PC-9 (cell line): ENCODE measurements at regions not wholly inside any gene's neighbourhood (a gene's known extent, or its start where the extent isn't known, plus 50 kb on each side); places are given as distances from the start of the nearest gene placed in this dataset.

ENCODE experiments used
- EZH2 ChIP-seq: fragments of 200-600 bp; sonication (generic); IDR thresholded peaks from 2 replicates; pipeline ENCODE4 v1.8.0; 2017; ENCODE audit warnings: antibody characterized with exemption, low read depth
- TF ChIP-seq, protein P1 (sequence below): fragments of 200-600 bp; sonication (generic); conservative IDR thresholded peaks from 2 replicates; pipeline ENCODE4 v1.6.1; 2017; ENCODE audit warnings: mixed run types, antibody characterized with exemption, mild to moderate bottlenecking, moderate library complexity

DNA sequence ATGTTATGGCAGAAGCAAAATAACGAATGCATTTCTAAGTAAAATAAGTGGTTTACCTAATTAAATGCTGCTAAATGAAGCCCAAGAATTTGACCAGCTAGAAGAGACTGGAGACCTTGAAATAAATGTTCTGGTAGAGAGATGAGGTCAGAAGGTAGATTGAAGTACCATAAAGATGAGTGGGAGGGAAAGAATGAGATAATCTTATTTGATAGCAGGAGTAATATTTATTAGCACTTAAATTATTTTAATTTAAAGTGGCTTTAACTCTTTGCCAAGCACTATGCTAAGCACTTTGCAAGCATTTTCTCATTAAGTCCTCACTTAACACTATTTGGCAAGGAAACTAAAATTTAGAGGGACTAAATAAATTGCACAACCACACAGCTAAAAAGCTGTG is 314.9 kb upstream of the CCDC54 start:
- TF ChIP-seq, protein P1, sequence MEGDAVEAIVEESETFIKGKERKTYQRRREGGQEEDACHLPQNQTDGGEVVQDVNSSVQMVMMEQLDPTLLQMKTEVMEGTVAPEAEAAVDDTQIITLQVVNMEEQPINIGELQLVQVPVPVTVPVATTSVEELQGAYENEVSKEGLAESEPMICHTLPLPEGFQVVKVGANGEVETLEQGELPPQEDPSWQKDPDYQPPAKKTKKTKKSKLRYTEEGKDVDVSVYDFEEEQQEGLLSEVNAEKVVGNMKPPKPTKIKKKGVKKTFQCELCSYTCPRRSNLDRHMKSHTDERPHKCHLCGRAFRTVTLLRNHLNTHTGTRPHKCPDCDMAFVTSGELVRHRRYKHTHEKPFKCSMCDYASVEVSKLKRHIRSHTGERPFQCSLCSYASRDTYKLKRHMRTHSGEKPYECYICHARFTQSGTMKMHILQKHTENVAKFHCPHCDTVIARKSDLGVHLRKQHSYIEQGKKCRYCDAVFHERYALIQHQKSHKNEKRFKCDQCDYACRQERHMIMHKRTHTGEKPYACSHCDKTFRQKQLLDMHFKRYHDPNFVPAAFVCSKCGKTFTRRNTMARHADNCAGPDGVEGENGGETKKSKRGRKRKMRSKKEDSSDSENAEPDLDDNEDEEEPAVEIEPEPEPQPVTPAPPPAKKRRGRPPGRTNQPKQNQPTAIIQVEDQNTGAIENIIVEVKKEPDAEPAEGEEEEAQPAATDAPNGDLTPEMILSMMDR = no peak
- TF ChIP-seq EZH2 = no peak
